Esophagus muscularis mucosa (tissue), 3 donors: ENCODE measurements at regions not wholly inside any gene's neighbourhood (a gene's known extent, or its start where the extent isn't known, plus 50 kb on each side); places are given as distances from the start of the nearest gene placed in this dataset.

ENCODE experiments used
- EP300 ChIP-seq: sonication (generic); formaldehyde crosslinking; IDR thresholded peaks from one replicate; pipeline ENCODE4 v1.6.1; 2017; ENCODE audit warnings: antibody characterized with exemption
- TF ChIP-seq, protein P1 (sequence below), 3 experiments: fragments of 200-600 bp in 2 of 3; fragments of 450-650 bp in 1 of 3; sonication (generic) in 2 of 3; IDR thresholded peaks; one replicate each; pipeline ENCODE4 v1.5.1; 2017 to 2019; ENCODE audit warnings: antibody characterized with exemption in 3 of 3, mild to moderate bottlenecking in 2 of 3, moderate library complexity in 1 of 3

DNA sequence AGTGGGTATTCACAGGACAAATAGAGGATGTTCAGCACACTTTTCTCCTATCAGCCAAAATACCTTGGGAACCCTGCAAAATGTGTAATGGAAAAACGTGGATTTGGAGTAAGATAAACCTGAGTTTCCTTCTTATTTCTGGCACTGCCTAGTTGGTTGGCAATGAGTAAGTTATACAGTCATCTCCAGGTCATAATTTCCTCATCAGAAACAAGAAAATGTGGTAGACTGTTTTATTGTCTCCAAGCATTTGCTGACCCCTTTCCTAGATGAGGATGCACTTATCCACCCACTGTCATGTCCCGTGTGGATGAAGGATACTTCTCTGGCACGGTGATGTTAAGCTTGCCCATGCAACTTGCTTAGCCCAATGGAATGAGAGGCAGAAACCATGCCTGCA, 458.0 kb downstream of the KIF2B start:
- TF ChIP-seq, protein P1, sequence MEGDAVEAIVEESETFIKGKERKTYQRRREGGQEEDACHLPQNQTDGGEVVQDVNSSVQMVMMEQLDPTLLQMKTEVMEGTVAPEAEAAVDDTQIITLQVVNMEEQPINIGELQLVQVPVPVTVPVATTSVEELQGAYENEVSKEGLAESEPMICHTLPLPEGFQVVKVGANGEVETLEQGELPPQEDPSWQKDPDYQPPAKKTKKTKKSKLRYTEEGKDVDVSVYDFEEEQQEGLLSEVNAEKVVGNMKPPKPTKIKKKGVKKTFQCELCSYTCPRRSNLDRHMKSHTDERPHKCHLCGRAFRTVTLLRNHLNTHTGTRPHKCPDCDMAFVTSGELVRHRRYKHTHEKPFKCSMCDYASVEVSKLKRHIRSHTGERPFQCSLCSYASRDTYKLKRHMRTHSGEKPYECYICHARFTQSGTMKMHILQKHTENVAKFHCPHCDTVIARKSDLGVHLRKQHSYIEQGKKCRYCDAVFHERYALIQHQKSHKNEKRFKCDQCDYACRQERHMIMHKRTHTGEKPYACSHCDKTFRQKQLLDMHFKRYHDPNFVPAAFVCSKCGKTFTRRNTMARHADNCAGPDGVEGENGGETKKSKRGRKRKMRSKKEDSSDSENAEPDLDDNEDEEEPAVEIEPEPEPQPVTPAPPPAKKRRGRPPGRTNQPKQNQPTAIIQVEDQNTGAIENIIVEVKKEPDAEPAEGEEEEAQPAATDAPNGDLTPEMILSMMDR (IDR thresholded peaks at IDR 0.05), result no peak
- TF ChIP-seq EP300, result no peak
